GM21619 (cell line): ENCODE measurements at regions not wholly inside any gene's neighbourhood (a gene's known extent, or its start where the extent isn't known, plus 50 kb on each side); places are given as distances from the start of the nearest gene placed in this dataset.

Experiments used
- ATAC-seq: cut with Tn5 transposase; IDR thresholded peaks from one replicate; pipeline ENCODE4 v1.9.1; 2021; ENCODE audit not compliant: unreplicated experiment

DNA sequence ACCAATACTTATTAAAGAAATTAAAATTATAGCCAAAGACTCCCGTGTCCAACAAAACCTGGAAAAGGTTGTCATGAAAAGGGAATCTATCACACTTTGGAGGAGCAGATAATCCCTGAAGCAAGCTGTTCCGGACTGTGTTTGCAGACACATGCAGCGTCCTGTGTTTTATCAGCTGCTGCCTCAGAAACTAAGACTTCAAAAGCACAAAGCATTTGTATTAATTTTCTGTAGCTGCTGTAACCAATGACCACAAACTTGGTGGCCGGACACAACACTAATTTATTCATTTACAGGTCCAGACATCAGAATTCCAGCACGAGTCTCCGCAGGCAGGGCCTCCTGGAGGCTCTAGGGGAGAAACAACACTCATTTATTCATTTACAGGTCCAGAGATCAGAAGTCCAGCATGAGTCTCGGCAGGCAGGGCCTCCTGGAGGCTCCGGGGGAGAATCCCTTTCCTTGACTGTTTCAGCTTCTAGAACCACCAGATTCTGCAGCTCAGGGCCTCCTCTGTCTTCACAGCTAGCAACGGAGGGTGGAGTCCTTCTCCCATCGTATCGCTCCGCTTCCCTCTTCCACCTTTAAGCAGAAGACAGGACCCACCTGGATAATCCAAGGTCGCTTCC, 465.3 kb downstream of the BRD1 start:
- ATAC-seq, result no peak

DNA sequence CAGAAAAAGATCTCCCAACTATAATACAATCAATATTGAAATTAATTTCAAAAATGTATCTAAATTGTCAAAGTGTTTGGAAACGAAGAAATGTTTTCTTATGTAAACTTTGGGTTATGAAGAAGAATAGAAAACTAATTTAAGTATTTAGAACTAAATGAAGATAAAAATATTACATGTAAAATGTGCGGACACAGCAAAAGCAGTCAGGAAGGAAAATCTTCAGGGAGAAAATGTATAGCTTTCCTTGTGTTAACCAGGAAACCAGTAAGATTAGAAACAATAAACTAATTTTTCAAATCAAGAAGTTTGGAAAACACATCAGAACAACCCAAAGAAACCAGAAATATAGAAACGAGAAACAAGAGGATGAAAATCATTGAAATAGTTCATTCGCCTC, 466.5 kb downstream of the BRD1 start:
- no peak for ATAC-seq

DNA sequence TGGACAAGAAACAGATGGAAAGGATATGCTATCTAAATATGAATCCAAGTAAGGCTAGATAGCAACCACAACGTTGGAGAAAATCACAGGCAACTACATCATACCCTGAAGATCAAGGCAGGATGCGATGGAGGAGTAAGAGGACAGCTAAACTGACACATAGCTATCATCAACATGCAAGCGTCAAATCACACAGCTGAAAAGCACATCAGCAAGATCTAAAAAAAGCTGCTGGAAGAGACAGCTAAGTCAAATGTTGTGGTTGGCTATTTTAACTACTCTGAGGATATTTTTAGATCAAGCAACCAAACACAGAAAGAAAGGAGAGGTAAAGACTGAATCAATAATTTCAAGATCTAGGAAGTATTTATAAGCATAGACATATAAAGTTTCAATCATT, 466.9 kb downstream of the BRD1 start:
- ATAC-seq, result no peak

DNA sequence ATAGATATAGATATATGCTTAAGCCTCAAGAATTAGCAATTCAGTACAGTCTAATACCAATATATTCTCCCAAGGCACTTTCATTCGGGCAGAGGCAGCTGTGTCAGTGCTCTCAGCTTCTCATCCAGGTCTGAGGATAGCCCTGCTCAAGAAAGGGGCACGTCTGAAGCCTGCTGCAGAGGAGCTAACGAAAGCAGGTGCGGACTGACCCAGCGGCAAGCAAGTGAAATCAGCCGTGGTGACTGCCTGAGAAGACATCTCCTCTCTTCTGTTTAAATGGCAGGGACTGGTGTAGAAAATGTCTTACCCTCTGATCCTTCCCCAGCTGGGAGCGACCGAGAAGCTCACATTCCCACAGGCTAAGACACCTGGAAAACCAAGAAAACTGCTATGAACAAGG, 468.6 kb downstream of the BRD1 start:
- ATAC-seq, result no peak

DNA sequence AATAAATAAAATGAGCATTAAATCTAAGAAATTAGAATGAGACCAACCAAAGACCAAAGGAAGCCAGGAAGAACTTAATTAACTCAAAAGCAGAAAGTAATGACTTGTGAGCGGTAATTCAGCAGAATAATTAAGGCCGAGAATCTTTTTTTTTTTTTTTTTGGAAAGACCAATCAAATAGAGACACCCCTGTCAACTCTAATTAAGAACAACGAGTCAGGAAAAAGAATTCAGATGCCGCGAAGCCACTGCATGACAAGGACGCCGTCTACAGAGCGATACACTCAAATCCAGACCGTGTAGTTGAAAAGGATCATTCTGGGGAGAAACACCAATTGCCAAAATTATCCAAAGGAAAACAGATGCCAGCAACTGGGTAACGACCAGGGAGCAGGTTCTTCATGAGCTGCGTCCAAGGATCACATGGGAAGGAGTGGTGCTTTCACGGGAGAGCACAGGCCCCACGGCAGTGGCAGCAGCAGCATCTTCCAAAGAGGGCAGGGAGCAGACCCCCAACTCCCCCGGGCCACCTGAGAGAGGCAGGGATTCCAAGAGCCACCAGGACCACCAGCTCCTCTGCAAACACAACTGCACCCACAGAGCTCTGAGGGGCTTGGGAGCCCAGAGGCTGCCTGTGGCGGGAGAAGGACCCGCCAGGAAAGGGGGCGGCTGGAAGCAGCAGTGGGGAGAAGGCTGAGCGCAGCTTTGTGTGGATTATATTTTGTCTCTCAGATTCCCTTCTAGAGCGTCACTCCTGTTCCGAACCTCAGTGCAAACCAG, 469.8 kb downstream of the BRD1 start:
- no peak for ATAC-seq

DNA sequence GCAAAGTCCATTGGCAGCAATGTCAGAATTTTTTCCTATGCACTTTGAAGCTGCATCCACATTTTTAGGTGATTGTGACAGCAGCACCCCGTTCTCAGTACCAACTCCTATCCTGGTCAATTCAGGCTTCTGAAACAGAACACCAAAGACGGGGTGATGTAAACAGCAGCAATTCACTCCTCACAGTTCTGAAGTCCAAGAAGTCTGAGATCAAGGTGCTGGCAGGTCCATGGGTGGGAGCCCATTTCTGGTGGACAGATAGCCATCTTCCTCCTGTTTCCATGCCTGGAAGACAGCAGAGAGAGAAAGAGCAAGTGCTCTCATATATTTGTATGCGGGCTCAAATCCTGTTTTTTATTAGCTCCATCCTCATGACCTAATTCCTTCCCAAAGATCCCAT, 471.2 kb downstream of the BRD1 start:
- no peak for ATAC-seq

DNA sequence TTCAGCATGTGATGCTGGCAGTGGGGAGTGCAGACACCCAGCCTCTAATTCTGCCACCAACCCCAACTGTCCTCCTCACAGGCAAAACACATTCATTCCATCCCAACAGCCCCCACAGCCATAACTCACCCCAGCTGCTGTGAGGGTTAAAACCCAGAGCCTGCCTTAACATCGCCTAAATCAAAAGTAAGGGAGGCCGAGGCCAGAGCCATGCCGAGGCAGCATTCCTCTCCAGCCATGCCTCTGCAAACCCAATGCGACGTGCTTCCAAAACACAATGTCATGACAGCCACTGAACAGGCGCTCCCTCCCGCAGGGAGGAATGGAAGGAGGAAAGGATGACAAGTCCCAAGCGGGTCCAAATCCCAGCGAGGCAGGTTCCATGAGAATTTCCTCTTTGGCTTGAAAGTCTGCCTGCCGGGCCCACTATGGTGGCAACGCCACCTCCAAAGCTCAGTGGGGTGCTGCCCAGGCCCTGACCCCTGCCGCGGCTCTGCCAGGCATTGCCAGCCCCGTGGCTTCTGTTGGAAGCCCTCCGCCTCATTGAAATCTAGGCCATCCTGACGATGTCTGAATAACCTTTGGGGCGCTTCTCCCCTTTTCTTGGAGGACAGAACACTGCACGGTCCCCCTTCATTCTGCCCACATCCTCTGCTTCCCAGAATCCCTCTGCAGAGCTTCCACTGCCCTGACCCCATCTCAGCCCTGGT, 472.3 kb downstream of the BRD1 start:
- ATAC-seq, result no peak

DNA sequence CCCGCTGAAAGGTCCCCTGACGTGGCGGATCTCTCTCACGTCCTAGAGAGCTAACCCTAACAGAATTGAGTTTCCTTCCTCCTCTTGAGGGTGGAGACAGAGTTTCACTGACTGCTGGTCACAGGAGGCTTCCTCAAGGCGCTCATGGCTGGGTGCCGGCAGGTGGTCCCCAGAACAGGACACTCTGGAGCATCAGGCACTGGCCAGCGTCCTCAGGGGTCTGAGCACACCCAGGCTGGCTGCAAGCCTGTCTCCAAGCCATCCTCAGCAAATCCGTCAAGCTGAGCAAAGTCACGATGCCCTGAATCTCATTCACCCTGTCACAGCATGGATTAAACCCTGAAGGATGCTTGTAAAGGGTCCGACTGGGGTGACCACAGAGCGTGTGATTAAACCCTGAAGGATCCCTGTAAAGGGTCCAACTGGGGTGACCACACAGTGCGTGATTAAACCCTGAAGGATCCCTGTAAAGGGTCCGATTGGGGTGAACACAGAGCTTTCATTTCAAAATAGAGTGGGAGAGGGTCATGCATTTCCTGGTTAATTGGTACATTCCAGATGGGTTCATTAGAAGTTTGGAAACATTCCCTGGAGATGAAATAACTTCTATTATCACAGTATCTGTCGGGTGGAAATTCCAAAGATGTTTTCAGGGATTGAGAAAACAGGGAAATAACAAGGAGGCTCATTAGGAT, 473.0 kb downstream of the BRD1 start:
- no peak for ATAC-seq

DNA sequence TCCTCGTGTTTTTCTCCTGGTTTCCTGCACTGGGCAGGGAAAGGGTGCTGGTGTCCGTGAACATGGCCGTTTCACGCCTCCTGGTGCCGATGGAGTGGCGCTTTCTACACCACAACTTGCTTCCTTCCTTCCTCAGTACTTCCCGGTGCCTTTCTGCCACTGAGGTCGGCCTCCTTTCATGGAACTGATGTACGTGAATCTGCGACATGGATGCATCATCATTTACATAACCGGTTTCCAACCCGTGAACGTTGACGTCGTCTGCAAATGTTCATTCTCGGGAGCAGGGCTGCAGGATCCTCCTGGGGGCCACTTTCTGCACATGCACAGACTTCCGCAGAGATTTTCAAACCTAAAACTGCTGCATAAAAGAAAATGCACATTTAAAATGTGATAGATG, 474.4 kb downstream of the BRD1 start:
- ATAC-seq, result no peak

DNA sequence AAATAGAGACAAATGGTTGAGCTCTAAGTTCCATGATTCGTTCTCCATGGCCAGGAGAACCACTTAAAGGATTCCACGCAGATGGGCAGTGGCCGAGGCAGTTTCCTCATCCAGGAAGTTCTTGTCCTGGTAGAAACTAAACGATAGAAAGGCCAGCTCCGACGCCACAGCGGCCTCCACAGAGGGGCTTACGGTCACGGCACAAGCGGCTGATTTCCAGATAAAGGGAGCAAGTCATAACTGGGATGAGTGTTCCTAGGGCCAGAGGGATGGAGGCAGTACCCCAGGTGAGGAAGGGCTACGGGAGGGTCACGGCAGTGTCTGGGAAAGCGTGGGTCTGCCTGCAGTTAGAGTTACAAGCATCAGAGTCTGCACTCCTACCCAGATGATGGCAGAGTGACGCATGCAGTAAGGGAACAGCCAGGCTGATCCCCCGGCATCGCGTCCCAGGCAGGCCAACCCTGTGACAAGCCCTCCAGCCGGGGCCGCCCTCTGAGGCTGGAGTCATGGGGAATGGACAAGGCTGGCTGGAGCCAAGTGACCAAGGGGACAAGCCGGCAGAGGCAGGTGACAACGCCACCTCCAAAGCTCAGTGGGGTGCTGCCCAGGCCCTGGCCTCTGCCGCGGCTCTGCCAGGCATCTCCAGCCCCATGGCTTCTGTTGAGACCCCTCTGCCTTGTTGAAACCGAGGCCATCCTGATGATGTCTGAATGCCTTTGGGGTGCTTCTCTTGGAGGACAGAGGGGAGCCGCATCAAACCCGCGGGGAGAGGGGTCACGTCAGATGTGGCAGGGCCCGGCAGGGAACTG, 475.1 kb downstream of the BRD1 start:
- ATAC-seq, result no peak

DNA sequence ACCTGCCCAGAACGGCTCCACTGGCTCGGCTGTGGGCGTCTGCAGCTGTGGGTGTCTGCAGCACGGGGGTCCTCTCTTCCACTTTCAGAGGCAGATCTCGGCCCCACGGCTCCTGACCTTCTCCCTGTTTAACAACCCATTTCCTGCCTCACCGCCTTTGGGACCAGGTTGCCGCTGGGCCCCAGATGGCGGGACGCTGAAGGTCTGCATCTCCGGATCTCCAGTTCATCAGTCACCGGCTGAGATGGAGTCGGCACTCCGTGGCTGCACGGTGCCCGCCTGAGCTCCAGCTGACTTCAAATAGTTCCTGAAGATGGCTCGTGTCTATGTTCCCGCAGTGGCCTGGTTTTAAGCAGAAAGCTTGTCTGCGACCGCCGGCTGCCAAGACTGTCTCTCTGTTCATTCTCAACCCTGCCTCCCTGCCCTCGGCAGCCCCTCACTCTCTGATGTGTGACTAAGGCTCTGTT, 475.9 kb downstream of the BRD1 start:
- no peak for ATAC-seq

DNA sequence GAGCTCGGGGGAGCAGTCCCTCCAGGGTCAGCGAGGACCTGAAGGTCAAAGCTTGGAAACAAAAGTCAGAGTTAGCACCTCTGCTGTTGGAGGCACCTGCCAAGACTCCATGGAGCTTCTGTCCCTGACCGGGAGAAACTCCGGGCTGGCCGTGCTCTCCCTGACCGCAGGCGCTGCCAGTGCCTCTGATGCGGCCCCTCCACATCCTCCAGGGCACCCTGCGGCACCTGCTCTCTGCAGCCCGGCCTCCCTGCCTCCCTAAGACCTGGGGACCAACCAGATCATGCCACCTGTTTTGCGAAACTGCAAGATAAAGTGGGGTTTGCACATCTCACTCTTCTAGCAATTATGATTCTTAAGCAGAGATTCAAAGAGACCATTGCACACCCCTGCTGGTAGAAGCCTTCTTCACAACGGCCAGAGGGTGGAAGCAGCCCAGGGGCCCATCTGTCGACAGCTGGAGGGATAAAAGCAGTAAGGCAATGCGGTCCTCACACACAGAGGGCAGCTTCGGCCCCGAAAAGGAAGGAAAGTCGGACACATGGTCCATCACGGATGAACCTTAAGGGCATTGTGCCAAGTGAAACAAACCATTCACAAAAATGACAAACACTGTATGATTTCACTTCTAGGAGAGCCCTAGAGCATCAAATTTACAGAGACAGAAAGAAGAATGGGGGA, 477.1 kb downstream of the BRD1 start:
- no peak for ATAC-seq

DNA sequence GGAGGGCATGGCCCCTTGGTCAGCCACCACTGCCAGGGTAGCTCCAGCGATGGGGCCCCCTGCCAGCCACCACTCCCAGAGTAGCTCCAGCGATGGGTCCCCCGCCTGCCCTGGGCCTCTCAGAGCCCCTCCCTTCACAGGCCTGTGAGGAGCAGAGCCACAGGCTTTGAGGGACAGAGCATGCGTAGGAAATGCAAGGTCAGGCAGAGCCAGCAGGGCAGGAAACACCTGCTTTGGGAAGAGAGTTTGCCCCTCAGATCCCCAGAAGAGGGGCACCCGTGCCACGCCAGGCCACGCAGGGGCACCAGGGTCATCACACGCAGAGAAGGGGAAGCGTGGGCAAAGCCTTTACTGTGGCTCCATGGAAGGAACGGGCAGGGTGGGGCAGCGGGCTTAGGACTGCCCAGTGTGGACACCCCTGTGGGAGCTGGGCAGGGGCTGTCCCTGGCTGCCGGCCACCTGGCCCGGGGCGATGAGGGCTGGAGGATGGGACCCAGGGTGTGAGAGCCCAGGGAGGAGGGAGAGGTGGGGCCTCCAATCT, 477.8 kb downstream of the BRD1 start:
- ATAC-seq, result no peak

DNA sequence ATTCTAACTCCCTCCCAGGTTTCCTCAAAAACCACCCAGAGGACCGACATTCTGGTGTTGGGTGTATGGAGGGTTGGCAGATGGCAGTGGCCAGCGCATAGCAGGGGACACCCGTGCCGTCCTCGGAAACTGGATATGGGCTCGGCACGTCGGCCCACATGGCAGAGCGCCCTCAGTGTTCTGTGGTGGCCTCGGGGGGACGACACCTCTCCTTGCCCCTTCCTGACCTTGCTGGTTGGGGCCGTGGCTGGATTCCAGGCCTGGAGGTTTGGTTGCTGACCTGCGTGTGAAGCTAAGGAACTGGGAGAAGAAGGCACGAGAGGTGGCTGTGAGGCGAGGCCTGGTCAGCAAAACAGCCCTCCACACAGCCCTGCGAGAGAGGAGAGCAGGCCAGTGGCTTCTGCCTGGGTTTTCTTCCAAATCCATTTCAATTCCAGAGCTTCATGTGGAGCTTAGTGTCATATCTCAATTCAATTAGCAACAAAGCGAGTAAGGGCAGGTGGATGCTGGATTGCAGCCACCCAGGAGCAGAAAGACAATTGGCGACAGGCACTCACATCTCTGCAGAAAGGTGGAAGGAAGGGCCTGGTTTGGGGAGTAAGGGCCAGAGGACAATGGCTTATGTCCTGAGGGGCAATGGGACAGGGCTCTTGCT, 478.4 kb downstream of the BRD1 start:
- ATAC-seq, result no peak

DNA sequence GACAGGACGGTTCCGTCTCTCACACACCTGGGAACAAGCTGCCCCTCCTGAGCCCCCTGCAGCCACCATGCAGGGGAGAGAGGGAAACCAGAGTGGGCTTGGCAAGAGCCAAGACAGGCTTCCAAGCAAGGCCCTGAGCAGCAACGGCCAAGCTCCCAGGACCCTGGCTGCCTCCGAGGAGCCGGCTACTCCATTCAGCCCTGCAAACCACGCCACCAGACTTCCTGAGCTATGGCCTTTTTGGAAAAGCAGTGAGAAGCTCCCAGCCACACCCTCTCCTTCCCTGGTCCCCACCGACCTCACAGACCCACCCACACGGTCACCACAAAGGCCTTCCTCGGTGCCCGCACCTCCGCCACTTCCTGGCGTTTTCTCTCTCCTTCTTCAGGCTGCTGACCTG, 479.0 kb downstream of the BRD1 start:
- no peak for ATAC-seq

DNA sequence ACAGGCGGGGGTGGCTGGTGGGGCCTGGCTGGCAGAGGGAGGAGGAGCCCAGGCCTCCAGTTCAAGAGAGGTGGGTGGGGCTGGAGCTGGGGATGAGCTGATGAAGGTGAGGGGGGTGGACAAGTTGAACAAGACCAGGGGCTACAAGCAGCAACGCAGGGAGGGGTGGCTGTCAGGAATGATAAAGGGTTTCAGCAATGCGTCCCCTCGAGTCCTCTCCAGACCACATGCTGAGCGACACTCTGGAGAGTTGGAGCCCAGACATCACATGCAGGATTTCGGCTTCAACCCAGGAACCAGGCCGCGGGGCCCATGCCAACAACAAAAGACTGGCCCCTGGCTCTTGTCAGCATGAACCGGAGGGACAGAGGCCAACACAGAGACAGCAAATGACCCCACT, 480.3 kb downstream of the BRD1 start:
- ATAC-seq, result no peak

DNA sequence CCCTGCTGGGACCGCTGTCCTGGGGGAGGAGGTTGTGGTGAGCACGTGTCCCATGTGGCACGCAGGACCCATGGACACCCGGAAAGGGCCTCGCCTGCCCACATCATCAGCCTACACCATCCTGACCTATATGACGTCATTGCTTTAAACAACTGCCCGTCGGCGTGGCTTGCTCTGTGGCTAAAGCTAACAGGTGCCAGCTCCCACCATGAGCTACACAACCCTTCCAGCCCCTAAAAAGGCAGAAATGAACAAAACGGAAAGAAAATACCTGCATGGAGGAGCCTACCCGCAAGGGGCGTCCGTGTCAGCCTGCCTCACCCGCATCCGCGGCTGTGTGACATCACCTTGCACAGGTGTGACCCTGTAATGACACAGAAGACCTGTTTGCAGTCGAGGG, 481.8 kb downstream of the BRD1 start:
- ATAC-seq, result no peak

DNA sequence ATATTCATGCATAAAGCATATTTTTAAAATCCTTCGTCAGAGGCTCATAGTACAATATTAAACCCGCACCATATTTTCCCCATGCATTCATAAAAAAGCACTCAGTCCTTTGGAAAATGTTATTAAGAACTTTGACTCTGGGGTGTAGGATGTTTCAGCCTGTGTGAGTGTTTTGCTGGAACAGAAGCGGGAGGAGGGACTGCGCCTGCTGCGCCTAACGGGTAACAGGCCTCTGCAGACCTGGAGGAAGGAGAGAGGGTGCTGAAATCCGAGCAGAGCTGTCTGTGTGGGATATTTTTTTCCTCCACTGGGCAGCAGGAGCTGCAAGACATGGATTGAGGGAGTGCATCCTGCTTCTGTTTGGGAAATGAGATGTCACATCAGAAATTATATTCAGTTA, 483.0 kb downstream of the BRD1 start:
- no peak for ATAC-seq

DNA sequence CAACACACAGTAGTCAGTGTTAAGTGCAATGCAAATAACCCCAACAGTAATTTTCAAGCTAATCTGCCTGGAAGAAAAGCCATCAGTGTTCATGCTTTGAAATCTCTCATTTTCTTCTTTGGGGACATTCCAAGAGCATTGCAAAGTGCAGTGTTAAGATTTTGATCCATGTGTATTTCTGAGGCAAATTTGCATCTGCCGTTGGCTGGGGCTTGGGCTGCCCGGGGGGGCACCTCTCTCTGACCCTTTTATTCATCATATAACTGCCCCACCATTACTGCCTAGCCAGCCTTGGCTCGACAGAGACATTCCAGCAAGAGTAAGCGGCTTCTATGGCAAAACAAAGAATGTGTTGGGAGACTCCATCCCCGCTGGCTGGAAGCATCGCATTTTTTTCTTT, 483.5 kb downstream of the BRD1 start:
- ATAC-seq, result no peak
